Fibroblast of skin of left biceps (primary cell): ENCODE measurements at regions not wholly inside any gene's neighbourhood (a gene's known extent, or its start where the extent isn't known, plus 50 kb on each side); places are given as distances from the start of the nearest gene placed in this dataset.
A peak's percentile ranks its signal among the peaks of the same experiment; 100 is the strongest.

Source experiments
- DNase-seq, 2 experiments: peaks; one replicate each; pipeline ENCODE4 v3.0.0-alpha.2; 2013; ENCODE audit warnings: low read depth in 2 of 2

DNA sequence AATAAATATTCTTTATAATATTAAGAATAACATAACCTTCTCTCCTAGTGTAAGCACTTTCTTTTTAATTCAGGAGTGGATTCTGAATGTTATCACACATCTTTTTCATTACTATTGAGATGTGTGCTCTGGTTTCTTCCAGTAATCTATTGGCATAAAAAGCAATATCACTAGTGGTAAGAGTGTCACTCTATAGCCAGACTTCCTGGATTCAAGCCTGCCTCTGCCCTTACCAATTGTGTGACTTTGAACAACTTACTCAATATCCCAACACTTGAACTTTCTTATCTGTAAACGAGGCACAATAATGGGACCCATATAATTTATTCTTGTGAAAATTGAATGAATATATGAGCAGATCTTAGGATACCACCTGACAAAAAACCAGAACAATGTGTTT lies 71.0 kb downstream of the SEM1 start:
- no peak for DNase-seq

DNA sequence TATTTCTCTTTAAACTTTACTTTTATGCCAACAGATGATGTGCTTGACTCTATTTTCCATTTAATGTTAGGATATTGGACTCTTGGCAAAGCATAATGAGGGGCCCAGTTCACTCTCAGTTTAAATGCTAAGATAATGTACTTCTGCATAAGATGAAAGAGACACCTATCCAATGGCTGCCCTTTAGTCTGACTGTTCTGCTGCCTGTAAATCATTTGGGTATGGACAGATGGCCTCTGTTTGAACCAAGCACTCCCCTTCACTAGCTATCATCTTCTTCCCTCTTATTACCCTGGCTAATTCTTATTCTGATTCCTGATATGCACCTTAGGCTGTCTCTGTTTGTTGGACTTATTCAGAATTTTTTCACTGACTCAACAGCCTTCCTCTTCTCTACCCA lies 72.1 kb downstream of the SEM1 start:
- no peak for DNase-seq

GRCh38 chr7:96636979-96637378 lies 72.7 kb downstream of the SEM1 start:
- DNase-seq = no peak

DNA sequence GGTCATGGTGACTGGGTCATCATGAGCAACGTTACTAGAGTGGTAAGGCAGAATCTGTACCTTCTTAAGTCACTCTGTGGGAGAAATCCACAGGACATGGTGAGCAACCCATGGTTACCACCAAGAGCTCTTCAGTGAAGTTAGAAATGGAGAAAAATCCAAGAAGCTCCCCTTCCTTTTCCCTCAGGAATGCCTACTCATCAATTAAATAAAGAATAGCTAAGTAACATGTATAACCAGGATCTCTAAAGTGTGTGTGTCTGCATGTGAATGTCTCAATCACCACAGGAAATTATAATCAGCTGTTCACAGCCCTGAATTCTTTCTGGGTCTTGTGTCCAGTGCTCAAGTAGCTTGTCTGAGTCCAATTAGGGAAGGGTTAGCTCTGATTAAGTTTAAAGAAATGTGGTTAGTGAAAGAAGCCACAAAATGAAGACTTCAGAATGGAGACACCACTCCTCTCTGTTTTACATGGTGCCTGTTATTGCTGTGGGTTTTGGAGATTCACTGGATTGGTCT lies 73.2 kb downstream of the SEM1 start:
- DNase-seq = peak; percentile 36 to 40

- DNase-seq = no peak
Measured at GRCh38 chr7:96629884-96630283, 79.8 kb downstream of the SEM1 start.

GRCh38 chr7:96624954-96625353 lies 84.7 kb downstream of the SEM1 start:
- no peak for DNase-seq

DNA sequence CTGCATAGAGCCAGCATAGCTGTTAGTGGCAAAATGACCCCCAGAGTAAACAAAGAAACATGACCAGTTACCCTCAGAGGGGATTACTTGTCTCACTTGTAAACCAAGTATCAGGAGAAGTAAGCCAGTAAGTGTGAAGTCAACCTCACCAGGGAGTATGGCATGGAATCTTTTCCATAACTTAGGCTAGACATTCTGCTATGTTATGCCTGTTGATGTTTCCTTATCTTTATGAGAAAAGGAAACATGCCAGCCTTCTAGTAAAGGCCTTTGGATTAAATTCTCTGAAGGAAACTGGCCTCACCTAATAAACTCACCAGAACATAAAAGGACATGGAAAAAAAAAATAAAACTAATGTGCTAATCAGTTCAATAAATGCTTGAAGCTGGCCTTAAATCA lies 87.7 kb downstream of the SEM1 start:
- DNase-seq = no peak

GRCh38 chr7:96614154-96614867 lies 95.3 kb downstream of the SEM1 start:
- DNase-seq = no peak

- DNase-seq = no peak
Measured at GRCh38 chr7:96612034-96612433, 97.6 kb downstream of the SEM1 start.

GRCh38 chr7:96605045-96605716 lies 104.5 kb downstream of the SEM1 start:
- no peak for DNase-seq

GRCh38 chr7:96599288-96599936 lies 110.2 kb downstream of the SEM1 start:
- no peak for DNase-seq

GRCh38 chr7:96598421-96598820 lies 111.2 kb downstream of the SEM1 start:
- no peak for DNase-seq

- DNase-seq = no peak
Measured at GRCh38 chr7:96596120-96596826, 113.4 kb downstream of the SEM1 start.

DNA sequence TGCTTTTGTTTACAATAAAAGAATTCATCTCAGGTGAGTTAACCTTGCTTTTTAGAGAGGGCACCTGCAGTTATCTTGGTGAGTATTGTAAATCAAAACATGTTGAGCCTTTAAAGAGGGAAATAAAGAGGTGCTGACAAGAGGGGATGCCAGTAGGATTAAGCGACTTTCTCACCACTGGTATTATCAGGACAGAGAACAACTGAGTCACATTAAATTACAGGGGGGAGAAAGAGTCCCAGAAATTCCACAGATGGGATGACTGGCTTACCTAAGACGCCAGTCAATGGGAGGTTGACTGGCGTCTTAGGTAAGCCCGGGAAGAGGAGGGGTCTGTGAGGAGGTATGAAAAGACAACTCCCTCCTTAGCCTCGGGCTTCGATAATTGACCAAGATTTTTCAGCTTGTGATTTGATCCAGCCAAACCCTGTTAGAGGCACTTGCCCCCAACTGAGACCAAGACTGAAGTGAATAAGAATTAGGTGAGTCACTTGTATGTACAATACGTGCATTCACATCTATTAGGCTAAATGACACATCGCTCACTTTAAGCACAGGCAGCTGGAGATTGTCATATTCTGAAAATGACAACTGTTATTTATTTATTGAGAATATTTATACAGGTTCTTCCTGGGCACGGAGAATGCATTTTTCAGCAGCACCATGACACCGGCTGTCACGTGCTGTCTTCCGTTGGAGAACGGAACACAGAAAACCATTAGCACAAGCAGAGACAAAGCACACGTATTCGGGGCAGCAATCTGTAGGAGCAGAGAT lies 117.6 kb downstream of the SEM1 start:
- no peak for DNase-seq

- DNase-seq = no peak
Measured at GRCh38 chr7:96591159-96591899, 118.3 kb downstream of the SEM1 start.

GRCh38 chr7:96589038-96589437 lies 120.6 kb downstream of the SEM1 start:
- DNase-seq = no peak

- DNase-seq = no peak
Measured at GRCh38 chr7:96579119-96579518, 130.5 kb downstream of the SEM1 start.

GRCh38 chr7:96578606-96579005 lies 131.0 kb downstream of the SEM1 start:
- DNase-seq = no peak

- no peak for DNase-seq
Measured at GRCh38 chr7:96563409-96563808, 146.2 kb downstream of the SEM1 start.

GRCh38 chr7:96562966-96563365 lies 146.7 kb downstream of the SEM1 start:
- no peak for DNase-seq

DNA sequence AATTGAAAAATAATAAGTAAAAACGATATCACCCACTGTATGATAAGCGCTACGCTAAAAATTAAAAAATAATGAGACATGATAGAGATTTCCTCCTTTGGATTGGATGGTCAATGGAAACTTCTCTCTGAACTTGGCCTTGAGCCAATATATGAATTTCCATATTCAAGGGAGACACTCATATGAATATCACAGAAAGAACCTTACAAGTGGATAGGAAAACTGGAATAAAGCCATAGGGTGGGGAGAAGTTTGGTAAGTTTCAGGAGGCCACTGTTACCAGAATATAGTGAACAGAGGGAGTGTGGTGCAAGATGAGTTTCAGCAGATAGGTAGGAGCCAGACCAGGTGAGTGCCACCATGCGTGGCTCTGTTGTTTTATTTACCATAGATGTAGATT lies 147.2 kb downstream of the SEM1 start:
- no peak for DNase-seq
